B cell (primary cell): ENCODE measurements at regions not wholly inside any gene's neighbourhood (a gene's known extent, or its start where the extent isn't known, plus 50 kb on each side); places are given as distances from the start of the nearest gene placed in this dataset.

Experiments
- ATAC-seq: fragments of 200-7000 bp; cut with Tn5 transposase; one replicate; pipeline ENCODE4 v1.10.0; 2021; ENCODE audit warnings: low read depth, mild to moderate bottlenecking, moderate number of reproducible peaks, moderate library complexity
- CTCF ChIA-PET: fragments of 350-600 bp; sonication (Branson Sonifier 250); formaldehyde crosslinking; loops from one replicate; lab custom pipeline; 2021; ENCODE audit warnings: antibody characterized with exemption, inconsistent platforms; lab: Charles Lee
- POLR2A ChIA-PET: fragments of 350-600 bp; sonication (Branson Sonifier 250); formaldehyde crosslinking; loops from one replicate; lab custom pipeline; 2021; ENCODE audit warnings: antibody characterized with exemption; lab: Charles Lee
- DNase-seq: peaks from one replicate; pipeline ENCODE4 v3.0.0; 2013
- H2AFZ ChIP-seq: 2 replicates; pipeline ENCODE4 v1.6.1; 2012; ENCODE audit warnings: mild to moderate bottlenecking, low read depth, low read length; ENCODE audit not compliant: insufficient read depth, poor library complexity, severe bottlenecking
- H3K27ac ChIP-seq, 2 donors: 1 replicate in 1 of 2; 2 replicates in 1 of 2; pipeline ENCODE4 v1.5.1; 2012 to 2013; ENCODE audit warnings: low read length in 2 of 2, mild to moderate bottlenecking in 2 of 2, moderate library complexity in 1 of 2
- H3K27me3 ChIP-seq, 4 experiments: fragments of 200-600 bp in 1 of 4; sonication (generic) in 1 of 4; replicated peaks in 1 of 4; 1 replicate in 2 of 4; 2 replicates in 2 of 4; pipeline versions ENCODE4 v1.6.1 to v1.7.0; 2013 to 2016; ENCODE audit warnings: low read length in 3 of 4, mild to moderate bottlenecking in 2 of 4, mixed read lengths in 1 of 4, moderate library complexity in 1 of 4; ENCODE audit not compliant: insufficient read depth in 4 of 4, control insufficient read depth in 3 of 4; ENCODE audit errors: control extremely low read depth in 1 of 4
- H3K36me3 ChIP-seq, 2 experiments: replicated peaks in 1 of 2; 1 replicate in 1 of 2; 2 replicates in 1 of 2; pipeline versions ENCODE4 v1.6.1 to v1.7.1; 2013; ENCODE audit warnings: low read length in 1 of 2; ENCODE audit not compliant: insufficient read depth in 2 of 2, control insufficient read depth in 1 of 2; ENCODE audit errors: control extremely low read depth in 1 of 2, extremely low read depth in 1 of 2
- H3K4me1 ChIP-seq, 2 donors: fragments of 200-600 bp in 1 of 2; sonication (generic) in 1 of 2; 1 replicate in 1 of 2; 2 replicates in 1 of 2; pipeline versions ENCODE4 v1.5.1 to v1.6.1; 2013 to 2017; ENCODE audit warnings: low read length in 2 of 2; ENCODE audit not compliant: control insufficient read depth in 2 of 2, insufficient read depth in 2 of 2
- H3K4me2 ChIP-seq: replicated peaks from 2 replicates; pipeline ENCODE3; 2012; ENCODE audit warnings: mild to moderate bottlenecking, low read depth, low read length; ENCODE audit not compliant: poor library complexity, severe bottlenecking
- H3K4me3 ChIP-seq, 5 experiments: fragments of 200-600 bp in 1 of 5; sonication (generic) in 1 of 5; 1 replicate in 3 of 5; 2 replicates in 2 of 5; pipeline versions ENCODE4 v1.5.1 to v1.7.0; 2011 to 2016; ENCODE audit warnings: low read length in 4 of 5, mild to moderate bottlenecking in 4 of 5, low read depth in 2 of 5, control low read depth in 1 of 5, moderate library complexity in 1 of 5; ENCODE audit not compliant: insufficient read depth in 1 of 5; ENCODE audit errors: control extremely low read depth in 1 of 5, extremely low read depth in 1 of 5
- H3K79me2 ChIP-seq: fragments of 200-600 bp; sonication (generic); one replicate; pipeline ENCODE4 v1.6.0; 2016; ENCODE audit warnings: low read length; ENCODE audit not compliant: control insufficient read depth, insufficient read depth
- H3K9ac ChIP-seq: fragments of 200-600 bp; sonication (generic); 2 replicates; pipeline ENCODE4 v1.6.1; 2017; ENCODE audit warnings: mild to moderate bottlenecking, low read length, moderate library complexity
- H3K9me3 ChIP-seq, 3 donors: one replicate each; pipeline versions ENCODE4 v1.6.1 to v1.7.1; 2013; ENCODE audit warnings: low read length in 2 of 3; ENCODE audit not compliant: control insufficient read depth in 2 of 3, insufficient read depth in 1 of 3; ENCODE audit errors: control extremely low read depth in 1 of 3
- H4K20me1 ChIP-seq: 2 replicates; pipeline ENCODE4 v1.6.0; 2012; ENCODE audit warnings: mild to moderate bottlenecking, low read length; ENCODE audit not compliant: insufficient read depth, control insufficient read depth, poor library complexity, severe bottlenecking
- H3K27ac Mint-ChIP-seq: one replicate; pipeline ENCODE4 v1.8.0; 2021; ENCODE audit warnings: mixed read lengths
- H3K27me3 Mint-ChIP-seq: one replicate; pipeline ENCODE4 v1.8.0; 2021; ENCODE audit warnings: mixed read lengths
- H3K4me1 Mint-ChIP-seq: one replicate; pipeline ENCODE4 v1.8.0; 2021; ENCODE audit warnings: mixed read lengths
- H3K4me3 Mint-ChIP-seq: one replicate; pipeline ENCODE4 v1.8.0; 2021; ENCODE audit warnings: mixed read lengths
- H3K9me3 Mint-ChIP-seq: one replicate; pipeline ENCODE4 v1.8.0; 2022; ENCODE audit warnings: mixed read lengths; ENCODE audit not compliant: insufficient read depth
- CTCF ChIP-seq: fragments of 200-600 bp; IDR thresholded peaks from one replicate; pipeline ENCODE4 v1.8.0; 2022; ENCODE audit warnings: antibody characterized with exemption, mild to moderate bottlenecking
- EZH2 ChIP-seq: IDR thresholded peaks from 2 replicates; pipeline ENCODE4 v1.6.1; 2012; ENCODE audit warnings: borderline replicate concordance, low read depth, mild to moderate bottlenecking, moderate library complexity, low read length; ENCODE audit not compliant: insufficient read depth, poor library complexity, severe bottlenecking
- WGBS: methylation state at CpG from one replicate; pipeline ENCODE4 v1.1.5; 2013; ENCODE audit warnings: missing lambda C conversion rate; ENCODE audit not compliant: insufficient coverage; 5-methylcytosine and 5-hydroxymethylcytosine counted together
- intact Hi-C: fragments of 100-400 bp; cut with micrococcal nuclease; formaldehyde crosslinking; loops from one replicate; pipeline ENCODE4 v1.10.0; 2022

GRCh38 chr16:59214455-59214854, 480.3 kb upstream of the GOT2 start:
- intact Hi-C loops = no loop called here

GRCh38 chr16:59213952-59214351, 479.8 kb upstream of the GOT2 start:
- Mint-ChIP-seq H3K4me1 (no peaks in the 10 kb centered on the region), H3K9me3 (peaks cover 2% of the 10 kb centered on the region), H3K27me3 (no peaks in the 10 kb centered on the region), H3K27ac (no peak overlapping the region), H3K4me3 (no peak overlapping the region)
- Histone ChIP-seq H3K27ac (no peak overlapping the region), H3K79me2 (no peaks in the 10 kb centered on the region), H3K36me3 (no peaks in the 10 kb centered on the region), H2AFZ (no peak overlapping the region), H3K9ac (no peak overlapping the region), H3K4me1 (no peaks in the 10 kb centered on the region), H3K4me2 (no peak overlapping the region), H3K9me3 (no peaks in the 10 kb centered on the region), H3K4me3 (no peak overlapping the region), H4K20me1 (no peaks in the 10 kb centered on the region), H3K27me3 (no peaks in the 10 kb centered on the region)
- no CpG with 5 or more reads among the region's 1 CpG for WGBS
- no peak for DNase-seq
- CTCF ChIA-PET = no interaction called here
- POLR2A ChIA-PET = no interaction called here
- intact Hi-C loops = no loop called here
- TF ChIP-seq CTCF = no peak
- TF ChIP-seq EZH2 = no peak
- no peak for ATAC-seq

More at GRCh38 chr16:59214455-59214854, 480.3 kb upstream of the GOT2 start:
- TF ChIP-seq CTCF (no peak), EZH2 (no peak)
- Mint-ChIP-seq H3K4me3 (no peak overlapping the region), H3K4me1 (no peaks in the 10 kb centered on the region), H3K9me3 (peaks cover 2% of the 10 kb centered on the region), H3K27me3 (no peaks in the 10 kb centered on the region), H3K27ac (no peak overlapping the region)
- Histone ChIP-seq H4K20me1 (no peaks in the 10 kb centered on the region), H3K4me3 (no peak overlapping the region), H3K4me2 (no peak overlapping the region), H3K9ac (no peak overlapping the region), H3K4me1 (no peaks in the 10 kb centered on the region), H3K36me3 (no peaks in the 10 kb centered on the region), H3K27ac (no peak overlapping the region), H3K9me3 (no peaks in the 10 kb centered on the region), H2AFZ (no peak overlapping the region), H3K79me2 (no peaks in the 10 kb centered on the region), H3K27me3 (no peaks in the 10 kb centered on the region)
- POLR2A ChIA-PET = no interaction called here
- CTCF ChIA-PET = no interaction called here
- WGBS = no CpG with 5 or more reads among the region's 2 CpGs
- DNase-seq (no peak), ATAC-seq (no peak)
